ENCODE measurements at regions not wholly inside any gene's neighbourhood (a gene's known extent, or its start where the extent isn't known, plus 50 kb on each side); places are given as distances from the start of the nearest gene placed in this dataset.
A peak's percentile ranks its signal among the peaks of the same experiment; 100 is the strongest.

DNA sequence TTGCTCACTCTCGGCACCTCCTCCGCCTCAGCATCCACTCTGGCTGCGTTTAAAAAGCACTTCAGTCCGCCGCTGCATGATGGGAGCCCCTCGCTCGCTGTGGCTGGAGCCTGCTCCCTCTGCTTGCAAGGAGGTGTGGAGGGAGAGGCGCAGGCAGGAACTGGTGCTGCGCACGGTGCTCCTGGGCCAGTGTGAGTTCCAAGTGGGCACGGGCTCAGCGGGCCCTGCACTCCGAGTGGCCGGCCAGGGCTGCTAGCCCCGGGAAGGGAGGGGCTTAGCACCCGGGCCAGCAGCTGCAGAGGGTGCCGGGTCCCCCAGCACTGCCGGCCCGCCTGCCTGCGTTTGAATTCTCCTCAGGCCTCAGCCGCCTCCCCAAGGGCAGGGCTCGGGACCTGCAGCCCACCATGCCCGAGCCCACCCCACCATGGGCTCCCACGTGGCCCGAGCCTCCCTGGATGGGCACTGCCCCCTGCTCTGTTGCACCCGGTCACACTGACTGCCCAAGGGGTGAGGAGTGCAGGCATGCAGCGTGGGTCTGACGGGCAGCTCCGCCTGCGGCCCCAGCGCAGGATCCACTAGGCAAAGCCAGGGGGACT lies 1599.5 kb downstream of the NCAM2 start:
- no peak for DNase-seq

DNA sequence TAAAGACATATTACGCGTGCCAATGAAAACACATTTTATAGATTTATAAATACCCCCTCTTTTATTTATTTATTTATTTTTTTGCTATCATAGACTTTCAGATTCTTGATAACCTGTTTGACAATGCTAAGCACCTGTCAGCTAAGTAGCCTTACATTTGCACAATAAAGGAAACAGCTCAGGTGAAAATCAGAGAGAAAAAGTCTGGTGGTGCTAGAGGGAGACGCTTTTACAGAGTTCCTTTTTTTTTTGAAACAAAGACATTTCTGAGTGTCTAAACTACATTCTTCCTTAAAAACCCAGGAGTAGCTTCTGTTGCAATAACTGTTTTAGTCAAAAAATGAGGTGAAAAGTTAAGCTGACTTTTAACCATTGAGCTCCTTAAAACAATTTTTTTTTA lies 1611.6 kb downstream of the NCAM2 start:
- DNase-seq: no peak

DNA sequence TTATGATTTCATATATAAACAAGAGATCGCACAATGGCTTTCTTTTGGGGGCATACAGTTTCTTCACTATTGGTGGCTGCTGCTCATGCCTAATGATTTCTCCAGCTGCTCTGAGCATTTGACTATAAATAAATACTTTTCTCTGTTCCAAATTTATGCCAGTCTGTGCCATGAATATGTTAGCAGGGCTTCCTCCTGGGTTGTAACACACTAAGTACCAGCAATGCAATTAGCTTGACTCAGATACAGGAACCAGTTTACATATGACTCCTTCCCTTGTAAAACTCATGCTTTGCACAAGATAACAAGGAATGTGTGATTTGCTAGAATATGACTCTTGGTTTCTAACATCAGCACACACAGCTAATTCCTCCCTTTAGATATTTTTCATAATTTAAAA lies 1629.7 kb downstream of the NCAM2 start:
- no peak for DNase-seq

DNA sequence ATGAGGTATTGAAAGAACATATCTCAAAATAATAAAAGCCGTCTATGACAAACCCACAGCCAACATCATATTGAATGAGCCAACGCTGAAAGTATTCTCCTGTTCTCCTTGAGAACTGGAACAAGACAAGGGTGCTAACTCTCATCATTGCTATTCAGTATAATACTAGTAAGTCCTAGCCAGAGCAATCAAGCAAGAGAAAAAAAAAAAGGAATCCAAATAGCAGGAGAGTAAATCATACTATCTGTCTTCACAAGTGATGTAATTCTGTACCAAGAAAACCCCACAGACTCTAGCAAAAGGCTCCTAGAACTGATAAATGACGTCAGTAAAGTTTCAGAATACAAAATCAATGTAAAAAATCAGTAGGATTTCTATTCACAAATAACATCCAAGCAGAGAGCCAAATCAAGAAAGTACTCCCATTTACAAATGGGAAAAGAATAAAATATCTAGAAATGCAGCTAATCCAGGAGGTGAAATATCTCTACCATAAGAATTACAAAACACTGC lies 1632.8 kb downstream of the NCAM2 start:
- no peak for DNase-seq

DNA sequence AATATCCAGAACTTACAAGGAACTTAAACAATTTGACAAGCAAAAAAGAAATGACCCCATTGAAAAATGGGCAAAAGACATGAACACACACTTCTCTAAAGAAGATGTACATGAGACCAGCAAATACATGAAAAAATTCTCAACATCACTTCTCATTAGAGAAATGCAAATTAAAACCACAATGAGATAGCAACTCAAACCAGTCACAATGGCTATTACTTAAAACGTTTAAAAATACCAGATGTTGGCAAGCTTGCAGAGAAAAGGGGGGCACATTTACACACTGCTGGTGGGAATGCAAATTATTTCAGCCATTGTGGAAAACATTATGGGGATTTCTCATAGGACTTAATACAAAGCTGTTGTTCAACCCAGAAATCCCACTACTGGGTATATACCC lies 1634.0 kb downstream of the NCAM2 start:
- no peak for DNase-seq

DNA sequence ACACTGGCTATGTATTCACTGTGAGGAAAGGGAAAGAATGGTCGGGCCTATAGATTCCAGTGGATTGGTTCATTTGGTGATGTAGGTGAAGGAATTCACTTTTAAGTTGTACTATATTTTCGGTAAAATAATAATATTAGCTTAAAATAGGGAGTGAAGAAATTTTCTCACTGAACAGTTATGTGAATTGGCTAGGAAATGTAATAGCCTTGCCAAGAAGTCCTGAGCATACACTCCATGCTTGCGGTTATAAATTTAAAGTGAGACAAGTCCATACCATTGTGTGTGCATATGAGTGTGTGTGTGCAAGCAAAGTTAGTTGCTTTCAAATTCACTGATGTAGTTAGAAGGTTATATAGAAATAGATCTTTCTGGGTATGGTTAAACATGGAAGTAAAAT lies 1651.0 kb downstream of the NCAM2 start:
- no peak for DNase-seq

DNA sequence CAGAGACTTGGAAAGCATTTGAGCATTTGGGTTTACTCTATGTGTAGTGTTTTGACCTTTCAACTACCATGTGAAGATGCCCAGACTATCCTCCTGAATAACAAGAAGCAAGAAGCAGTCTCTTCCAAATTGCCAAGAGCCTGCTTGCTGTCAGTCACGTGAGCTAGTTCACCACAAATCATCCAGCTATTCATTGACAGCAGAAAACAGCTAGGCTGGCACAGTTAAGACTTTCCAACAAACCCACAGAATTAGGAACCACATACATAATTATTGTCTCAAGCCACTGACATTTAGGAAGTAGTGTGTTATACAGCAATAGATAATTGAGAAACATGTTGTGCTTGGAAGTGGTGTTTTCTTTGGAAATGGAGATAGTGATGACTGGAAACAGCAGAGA lies 1652.0 kb downstream of the NCAM2 start:
- no peak for DNase-seq

DNA sequence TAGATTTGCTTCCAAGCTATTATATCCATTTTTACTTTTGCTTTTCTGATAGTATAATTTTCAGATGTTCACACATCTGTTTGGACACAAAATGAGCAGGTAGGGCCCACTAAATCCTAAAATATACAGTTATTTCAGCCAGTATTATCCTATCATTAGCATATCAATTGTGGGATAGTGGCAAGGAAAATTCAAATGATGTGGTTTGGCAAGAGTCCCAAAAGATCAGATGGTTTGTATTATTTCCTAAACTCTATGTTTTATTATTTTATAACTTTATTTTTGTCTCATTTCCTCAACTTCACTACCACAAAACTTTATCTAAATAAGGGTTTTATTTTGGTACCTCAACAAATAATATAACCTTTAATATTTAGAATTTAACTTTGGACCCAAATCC lies 1659.6 kb downstream of the NCAM2 start:
- DNase-seq: no peak

DNA sequence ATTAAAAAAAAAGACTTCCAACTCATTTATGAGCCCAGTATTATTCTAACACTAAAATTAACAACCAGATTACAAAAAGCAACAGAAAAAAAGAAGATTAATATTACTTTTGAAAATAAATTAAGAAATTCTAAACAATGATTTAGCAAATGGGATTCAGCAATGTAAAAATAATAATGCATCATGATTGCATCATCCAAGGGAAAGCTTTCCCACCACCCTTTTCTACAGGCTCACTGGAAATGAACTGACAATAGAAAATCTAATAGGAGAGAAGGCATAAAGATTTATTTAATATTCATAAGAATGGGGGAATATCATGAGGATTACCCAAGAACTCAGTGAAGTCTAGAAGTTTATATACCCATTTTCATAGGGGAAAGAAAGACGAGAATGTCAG lies 1671.9 kb downstream of the NCAM2 start:
- DNase-seq: no peak

DNA sequence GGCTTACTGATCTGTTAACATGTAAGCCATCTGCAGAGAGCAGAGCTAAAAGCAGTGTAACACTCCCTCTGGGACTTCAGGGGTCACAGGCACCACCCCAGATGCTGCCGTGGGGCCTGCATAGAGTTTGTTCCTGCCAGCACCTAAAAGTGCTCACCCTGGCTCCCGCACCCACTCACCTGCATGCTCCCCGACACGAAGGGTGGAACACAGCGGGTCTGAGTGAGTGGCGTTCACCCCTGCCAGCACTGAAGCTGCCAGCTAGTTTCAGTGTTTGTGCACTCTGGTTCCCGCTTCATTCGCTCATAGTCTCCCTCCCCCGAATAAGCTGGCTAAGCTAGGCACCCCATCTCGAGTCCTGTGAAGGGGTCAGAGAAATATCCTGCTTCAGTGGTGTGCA lies 1681.0 kb downstream of the NCAM2 start:
- DNase-seq: no peak

DNA sequence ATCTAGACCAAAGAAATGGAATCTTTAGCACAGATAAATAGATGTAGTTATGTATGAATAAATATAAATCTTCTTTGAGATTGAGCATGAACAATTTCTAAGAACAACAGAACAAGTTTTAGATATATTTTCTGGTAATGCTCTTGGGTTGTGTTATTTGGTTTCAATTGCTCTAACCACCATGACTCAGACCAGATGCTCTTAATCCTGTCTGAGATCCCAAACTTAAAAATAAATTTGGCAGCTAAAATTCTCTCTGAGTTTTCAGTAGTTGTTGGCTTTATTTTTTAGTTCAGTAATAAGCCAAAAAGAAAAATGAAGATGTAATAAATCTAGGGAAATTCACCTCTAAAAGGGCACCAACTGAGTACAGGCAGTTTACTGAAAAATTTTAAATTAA lies 1693.4 kb downstream of the NCAM2 start:
- no peak for DNase-seq

DNA sequence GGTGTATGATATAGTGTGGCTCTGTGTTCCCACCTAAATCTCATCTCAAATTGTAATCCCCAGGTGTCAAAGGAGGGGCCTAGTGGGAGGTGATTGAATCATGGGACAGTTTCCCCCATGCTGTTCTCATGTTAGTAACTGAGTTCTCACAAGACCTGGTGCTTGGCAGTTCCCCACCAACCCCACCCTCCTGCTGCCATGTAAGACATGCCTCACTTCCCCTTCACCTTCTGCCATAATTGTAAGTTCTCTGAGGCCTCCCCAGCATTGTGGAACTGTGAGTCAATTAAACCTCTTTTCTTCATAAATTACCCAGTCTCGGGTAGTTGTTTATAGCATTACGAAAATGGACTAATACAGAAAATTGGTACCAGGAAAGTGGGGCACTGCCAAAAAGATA lies 1705.3 kb downstream of the NCAM2 start:
- peak in 1 of 3 donors; percentile 5 for DNase-seq

DNA sequence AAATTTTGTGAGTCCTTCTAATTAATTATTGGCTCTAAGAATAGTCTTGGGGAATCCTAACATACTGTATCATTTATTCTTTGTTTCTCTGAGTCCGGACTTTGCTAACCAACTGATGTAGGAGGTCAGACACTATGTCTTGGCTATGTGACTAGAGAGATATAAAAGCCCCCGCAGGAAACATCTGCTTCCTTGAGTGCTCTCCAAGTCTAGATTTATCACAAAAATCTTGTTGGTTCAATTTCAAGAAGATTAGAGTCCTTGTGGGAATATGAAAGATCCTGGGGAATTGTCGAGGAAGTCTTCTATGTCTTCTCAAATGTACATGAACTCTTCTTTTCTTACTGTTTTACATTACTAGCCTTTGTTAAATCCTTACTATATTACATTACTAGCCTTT lies 1712.5 kb downstream of the NCAM2 start:
- DNase-seq: no peak

DNA sequence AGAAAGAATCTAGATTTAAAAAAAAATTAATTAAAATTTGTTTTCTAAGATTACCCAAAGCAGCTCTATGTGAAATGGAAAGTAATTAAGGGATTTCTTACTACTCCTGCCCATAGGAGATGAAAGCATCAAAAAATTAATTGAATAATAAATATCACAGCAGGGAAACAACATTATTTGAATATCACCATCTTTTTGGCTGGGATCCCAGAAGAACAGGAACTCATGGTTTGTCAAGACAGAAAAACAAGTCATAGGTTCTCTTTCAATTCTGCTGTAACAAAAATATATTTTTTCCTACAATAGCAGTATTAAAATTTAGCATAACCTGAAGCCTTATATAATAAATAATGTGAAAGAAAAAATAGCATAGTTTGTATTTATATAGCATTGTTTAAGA lies 1713.4 kb downstream of the NCAM2 start:
- DNase-seq: no peak

DNA sequence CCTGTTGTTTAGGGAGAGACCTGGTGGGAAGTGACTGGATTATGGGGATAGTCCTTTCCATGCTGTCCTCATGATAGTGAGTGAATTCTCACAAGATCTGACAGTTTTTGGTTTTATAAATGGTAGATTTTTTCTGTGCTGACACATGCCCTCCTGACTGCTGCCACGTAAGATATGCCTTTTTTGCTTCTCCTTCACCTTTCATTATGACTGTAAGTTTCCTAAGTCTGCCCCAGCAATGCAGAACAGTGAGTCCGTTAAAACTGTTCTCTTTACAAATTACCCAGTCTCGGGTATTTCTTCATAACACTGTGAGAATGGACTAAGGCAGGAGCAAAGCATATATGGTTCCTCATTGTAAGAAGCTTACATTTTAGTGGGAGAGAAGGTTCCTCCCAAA lies 1727.2 kb downstream of the NCAM2 start:
- DNase-seq: no peak

DNA sequence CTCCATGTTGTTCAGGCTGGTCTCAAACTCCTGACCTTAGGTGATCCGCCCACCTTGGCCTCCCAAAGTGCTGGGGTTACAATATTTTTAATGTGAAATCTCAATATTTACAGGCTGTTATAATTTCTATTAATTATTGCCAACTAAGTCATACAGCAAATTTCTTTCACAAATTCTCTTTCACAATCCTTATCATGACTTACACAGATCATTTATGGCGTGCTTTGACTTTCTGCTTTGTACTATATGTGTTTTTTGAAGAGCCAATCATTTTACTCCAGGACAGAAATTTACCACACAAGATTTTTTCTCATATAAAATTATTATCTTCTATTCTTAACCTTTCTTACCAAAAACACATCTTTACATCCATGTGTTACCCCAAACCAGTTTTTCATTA lies 1729.9 kb downstream of the NCAM2 start:
- no peak for DNase-seq

DNA sequence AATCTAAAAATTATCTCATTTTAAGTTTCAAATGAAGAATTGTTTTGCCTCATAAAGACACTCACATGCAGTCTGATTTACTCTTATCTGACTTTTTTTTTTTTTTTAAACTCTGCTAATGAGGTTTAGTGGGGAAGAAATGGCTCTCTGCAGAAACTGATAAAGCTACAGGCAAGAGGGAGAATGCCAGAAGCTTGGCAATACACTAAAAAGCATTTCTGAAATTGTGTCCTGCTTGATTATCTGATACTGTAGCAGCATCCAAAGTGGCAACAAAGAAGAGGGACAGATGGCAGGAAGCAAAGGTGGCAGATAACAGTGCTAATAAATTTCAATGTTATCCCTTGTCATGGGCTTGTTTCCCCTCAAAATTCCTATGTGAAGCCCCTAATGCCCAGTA lies 1744.9 kb downstream of the NCAM2 start:
- DNase-seq: no peak

DNA sequence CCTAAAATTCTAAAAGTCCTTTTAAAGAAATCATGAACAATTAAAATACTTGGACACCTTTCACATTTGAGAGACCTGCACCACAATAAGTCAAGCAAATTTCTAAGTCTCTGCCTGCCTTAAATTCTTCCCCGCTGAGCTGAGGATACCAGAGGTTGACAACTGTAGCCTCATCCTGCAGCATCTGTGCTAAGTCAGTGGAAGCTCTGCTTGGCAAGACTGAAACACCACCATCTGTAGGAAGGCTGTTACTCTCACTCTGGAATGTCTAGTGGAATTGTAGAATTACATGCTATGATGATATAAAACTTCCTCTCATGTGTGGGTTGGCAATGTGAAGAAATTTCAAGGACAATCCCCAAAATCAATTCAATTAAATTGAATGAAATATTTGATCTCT lies 1756.5 kb downstream of the NCAM2 start:
- no peak for DNase-seq

DNA sequence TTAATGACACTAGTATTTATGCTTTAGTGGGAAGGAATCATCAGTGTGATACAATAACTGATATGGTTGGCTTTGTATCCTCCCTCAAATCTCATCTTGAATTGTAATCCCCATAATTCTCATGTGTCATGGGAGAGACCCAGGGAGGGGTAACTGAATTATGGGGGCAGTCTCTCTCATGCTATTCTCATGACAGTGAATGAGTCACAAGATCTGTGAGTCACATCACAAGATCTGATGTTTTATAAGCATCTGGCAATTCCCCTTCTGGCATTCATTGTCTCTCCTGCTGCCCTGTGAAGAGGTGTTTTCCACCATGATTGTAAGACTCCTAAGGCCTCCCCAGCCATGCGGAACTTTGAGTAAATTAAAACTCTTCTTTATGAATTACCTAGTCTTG lies 1760.3 kb downstream of the NCAM2 start:
- peak; percentile 12 to 43 (median 21) for DNase-seq

DNA sequence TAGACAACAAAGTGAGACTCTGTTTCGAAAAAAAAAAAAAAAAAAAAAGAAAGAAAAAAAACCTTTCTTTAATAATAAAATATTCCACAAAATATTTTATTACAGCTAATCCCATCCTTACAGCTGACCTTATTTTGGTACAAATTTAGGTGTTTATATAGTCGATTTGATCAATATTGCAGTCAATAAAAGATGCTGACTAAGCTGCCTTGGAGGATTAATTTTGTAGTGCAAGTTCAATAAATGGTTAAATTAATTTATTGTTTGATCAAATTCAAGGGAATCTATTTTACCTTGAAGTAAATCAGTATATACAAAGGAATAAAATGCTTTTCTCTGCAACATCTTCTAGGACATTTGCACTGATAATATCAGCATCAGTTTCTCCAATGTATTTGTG lies 1764.3 kb downstream of the NCAM2 start:
- DNase-seq: no peak

DNA sequence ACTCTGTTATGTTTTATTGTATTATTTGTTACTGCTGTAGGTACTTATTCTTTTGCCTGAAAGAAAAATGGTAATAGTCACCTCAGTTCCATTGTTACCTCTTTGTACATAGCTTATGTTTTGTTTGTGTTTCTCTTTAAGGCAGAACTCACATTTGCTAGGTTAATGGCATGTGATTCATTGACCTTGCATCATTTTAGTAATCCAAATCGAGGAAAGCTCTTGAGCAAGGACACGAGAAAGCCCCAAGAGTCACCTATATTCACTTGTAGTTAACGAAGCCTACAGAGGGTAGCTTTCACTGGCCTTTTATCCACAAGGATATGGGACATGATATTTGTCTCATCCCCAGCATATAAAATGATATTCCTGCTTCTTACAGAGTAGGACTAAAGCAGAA lies 1765.2 kb downstream of the NCAM2 start:
- DNase-seq: no peak

DNA sequence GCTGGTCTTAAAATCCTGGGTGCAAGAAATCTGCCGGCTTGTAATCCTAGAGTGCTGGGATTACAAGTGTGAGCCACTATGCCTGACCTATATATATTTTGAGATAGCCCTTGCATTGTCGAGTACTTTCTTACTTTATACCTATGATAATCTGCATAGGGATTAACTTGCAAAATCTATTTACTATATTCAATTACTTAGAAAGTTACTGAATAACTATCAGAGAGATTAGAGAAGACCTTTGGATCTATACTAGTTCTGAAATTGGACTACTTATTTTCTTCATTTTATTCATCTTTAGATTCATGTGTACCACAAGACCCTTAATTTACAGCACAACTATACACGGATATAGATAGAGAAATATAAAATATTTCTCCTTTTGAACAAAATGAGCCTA lies 1766.0 kb downstream of the NCAM2 start:
- DNase-seq: no peak

DNA sequence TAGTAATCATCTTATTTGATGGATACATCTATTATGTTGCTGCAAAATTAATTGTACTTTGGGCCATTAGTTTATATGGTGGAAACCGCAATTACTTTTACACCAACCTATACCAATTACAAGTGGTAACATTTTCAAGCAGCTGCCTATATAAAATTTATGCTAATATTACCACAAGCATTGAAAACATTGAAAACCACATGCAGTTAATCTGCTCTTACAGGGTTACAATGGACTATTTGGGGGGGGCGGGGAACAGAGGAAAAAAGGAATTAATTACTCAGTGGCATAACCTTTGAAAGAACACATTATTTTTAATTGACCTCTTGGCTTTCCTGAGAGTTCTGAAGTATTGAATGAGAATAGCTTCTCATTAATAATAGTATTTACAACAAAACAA lies 1793.2 kb downstream of the NCAM2 start:
- DNase-seq: no peak

DNA sequence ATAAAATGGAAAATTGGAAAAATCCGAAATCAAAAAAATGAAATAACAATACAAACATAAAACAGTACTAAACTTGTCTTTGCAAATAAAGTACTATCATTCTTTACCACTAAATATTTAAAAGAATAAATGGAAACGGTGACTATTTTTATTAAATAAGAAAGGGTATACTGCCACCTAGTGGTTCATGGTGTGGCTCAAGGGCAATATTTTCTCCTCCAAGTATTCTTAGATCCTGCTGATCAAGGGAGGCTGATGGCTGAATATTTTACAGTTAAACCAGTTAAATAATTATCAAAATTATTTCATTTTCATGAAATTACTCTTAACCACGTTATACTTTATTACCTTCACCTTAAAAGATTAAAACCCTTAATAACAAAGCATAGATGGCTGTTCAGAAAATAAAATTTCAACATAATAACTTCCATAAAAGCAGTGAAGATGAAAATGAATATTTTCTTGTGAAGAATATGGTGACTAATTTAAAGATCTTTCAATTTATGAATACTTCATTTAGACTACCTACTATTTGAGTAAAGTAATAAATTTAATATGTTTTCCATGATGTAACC lies 1793.9 kb downstream of the NCAM2 start:
- peak; percentile 60 to 70 (median 69) for DNase-seq

DNA sequence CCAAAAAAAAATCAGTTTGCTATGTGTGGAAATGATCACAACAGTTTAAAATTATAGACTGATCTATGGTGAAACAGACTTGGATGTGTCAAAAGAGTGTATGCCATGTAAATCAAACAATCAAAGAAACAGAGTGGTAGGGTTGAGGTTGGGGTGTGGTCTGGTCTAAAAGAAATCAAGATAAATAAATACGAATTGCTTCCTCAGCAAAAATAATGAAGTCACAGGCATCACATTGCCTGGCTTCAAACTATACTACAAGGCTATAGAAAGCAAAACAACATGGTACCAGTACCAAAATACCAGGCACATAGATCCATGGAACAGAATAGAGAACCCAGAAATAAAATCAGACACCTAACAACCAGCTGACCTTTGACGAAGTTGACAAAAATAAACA lies 1796.9 kb downstream of the NCAM2 start:
- no peak for DNase-seq
